ENCODE measurements at regions not wholly inside any gene's neighbourhood (a gene's known extent, or its start where the extent isn't known, plus 50 kb on each side); places are given as distances from the start of the nearest gene placed in this dataset.

GRCh38 chr6:163730246-163731210 is 316.0 kb downstream of the QKI start:
- no peak for TF ChIP-seq EZH2phosphoT487 (IDR thresholded peaks at IDR 0.05; ENCODE audit: insufficient read depth, low read depth)
- TF ChIP-seq EZH2 (IDR thresholded peaks at IDR 0.05; ENCODE audit: insufficient read depth, poor library complexity, severe bottlenecking): no peak
